Neutrophil (primary cell): ENCODE measurements at regions not wholly inside any gene's neighbourhood (a gene's known extent, or its start where the extent isn't known, plus 50 kb on each side); places are given as distances from the start of the nearest gene placed in this dataset.

ENCODE experiments used
- H3K27ac ChIP-seq: fragments of 200-600 bp; sonication (generic); 2 replicates; pipeline ENCODE4 v1.5.1; 2016; ENCODE audit warnings: mild to moderate bottlenecking, moderate library complexity
- H3K27me3 ChIP-seq: fragments of 200-600 bp; sonication (generic); 2 replicates; pipeline ENCODE4 v1.6.0; 2016; ENCODE audit warnings: mild to moderate bottlenecking
- H3K36me3 ChIP-seq: fragments of 200-600 bp; sonication (generic); 2 replicates; pipeline ENCODE4 v1.5.1; 2017
- H3K4me1 ChIP-seq, 2 experiments: fragments of 200-600 bp in 1 of 2; sonication (generic) in 1 of 2; 1 replicate in 1 of 2; 2 replicates in 1 of 2; pipeline versions ENCODE4 v1.5.1 to v1.6.1; 2013 to 2016; ENCODE audit warnings: low read depth in 1 of 2, low read length in 1 of 2, mild to moderate bottlenecking in 1 of 2, moderate library complexity in 1 of 2; ENCODE audit not compliant: control insufficient read depth in 1 of 2, insufficient read depth in 1 of 2
- H3K4me3 ChIP-seq, 2 experiments: fragments of 200-600 bp in 1 of 2; sonication (generic) in 1 of 2; 1 replicate in 1 of 2; 2 replicates in 1 of 2; pipeline ENCODE4 v1.5.1; 2013 to 2016; ENCODE audit warnings: low read depth in 1 of 2, low read length in 1 of 2, mild to moderate bottlenecking in 1 of 2, moderate library complexity in 1 of 2
- H3K9me3 ChIP-seq: fragments of 200-600 bp; sonication (generic); 2 replicates; pipeline ENCODE4 v1.5.1; 2016
- TF ChIP-seq, protein P1 (sequence below): fragments of 200-600 bp; sonication (generic); IDR thresholded peaks from 2 replicates; pipeline ENCODE4 v1.5.1; 2016; ENCODE audit warnings: antibody characterized with exemption

DNA sequence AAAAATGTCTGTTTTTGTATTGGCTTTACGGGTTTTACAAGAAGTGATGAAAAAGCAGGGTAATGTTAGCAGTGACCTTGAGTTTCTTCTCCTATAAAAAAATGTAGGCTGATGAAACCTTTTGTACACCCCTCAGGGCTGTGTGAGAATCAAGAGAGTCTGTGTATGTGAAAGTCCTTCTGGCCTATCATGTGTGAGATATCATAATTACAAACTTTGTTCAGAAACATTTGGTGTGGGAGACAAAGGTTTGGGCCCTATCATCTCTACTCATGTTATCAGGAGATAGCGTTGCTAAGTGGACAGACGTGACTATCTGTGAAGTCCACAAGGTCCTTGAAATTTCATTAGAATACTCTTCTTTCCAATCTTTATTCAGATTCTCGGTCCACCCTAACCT, 170.6 kb upstream of the HAND2 start:
- H3K27ac ChIP-seq: no peak overlapping the region
- H3K9me3 ChIP-seq: no peaks in the 10 kb centered on the region
- H3K4me1 ChIP-seq: no peaks in the 10 kb centered on the region
- no peaks in the 10 kb centered on the region for H3K36me3 ChIP-seq
- no peaks in the 10 kb centered on the region for H3K27me3 ChIP-seq
- no peak overlapping the region for H3K4me3 ChIP-seq
- TF ChIP-seq, protein P1, sequence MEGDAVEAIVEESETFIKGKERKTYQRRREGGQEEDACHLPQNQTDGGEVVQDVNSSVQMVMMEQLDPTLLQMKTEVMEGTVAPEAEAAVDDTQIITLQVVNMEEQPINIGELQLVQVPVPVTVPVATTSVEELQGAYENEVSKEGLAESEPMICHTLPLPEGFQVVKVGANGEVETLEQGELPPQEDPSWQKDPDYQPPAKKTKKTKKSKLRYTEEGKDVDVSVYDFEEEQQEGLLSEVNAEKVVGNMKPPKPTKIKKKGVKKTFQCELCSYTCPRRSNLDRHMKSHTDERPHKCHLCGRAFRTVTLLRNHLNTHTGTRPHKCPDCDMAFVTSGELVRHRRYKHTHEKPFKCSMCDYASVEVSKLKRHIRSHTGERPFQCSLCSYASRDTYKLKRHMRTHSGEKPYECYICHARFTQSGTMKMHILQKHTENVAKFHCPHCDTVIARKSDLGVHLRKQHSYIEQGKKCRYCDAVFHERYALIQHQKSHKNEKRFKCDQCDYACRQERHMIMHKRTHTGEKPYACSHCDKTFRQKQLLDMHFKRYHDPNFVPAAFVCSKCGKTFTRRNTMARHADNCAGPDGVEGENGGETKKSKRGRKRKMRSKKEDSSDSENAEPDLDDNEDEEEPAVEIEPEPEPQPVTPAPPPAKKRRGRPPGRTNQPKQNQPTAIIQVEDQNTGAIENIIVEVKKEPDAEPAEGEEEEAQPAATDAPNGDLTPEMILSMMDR: no peak

DNA sequence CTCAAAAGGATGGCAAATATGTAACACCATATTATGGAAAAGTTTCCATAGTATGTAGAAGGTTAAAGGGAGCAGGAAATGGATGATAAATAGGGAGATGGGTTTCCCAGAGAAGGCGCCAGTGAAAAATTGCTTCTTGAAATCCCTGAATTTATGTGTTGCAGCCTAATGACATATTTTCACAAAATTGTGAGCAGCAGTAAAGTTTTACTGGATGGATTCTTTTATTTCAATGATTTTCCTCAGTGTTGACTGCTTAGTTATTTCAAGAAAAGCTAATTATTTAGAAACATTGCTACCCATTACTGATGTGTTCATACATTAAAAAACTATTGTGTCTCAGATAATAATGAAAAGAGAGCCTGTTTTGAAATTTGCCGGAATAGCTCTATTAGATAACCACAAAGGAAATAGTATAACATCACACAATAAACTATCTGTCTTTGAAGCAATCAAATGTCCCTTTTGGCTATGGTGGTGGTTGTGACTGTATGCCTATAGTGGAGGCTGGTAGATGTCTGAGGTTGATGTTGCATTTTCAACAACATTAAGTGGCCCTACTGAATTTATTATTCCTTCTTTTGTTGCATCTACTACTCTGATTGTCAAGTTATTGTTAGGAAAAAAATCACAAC, 169.9 kb upstream of the HAND2 start:
- no peaks in the 10 kb centered on the region for H3K9me3 ChIP-seq
- TF ChIP-seq, protein P1: no peak
- no peak overlapping the region for H3K27ac ChIP-seq
- no peak overlapping the region for H3K4me3 ChIP-seq
- no peaks in the 10 kb centered on the region for H3K27me3 ChIP-seq
- no peaks in the 10 kb centered on the region for H3K4me1 ChIP-seq
- no peaks in the 10 kb centered on the region for H3K36me3 ChIP-seq

DNA sequence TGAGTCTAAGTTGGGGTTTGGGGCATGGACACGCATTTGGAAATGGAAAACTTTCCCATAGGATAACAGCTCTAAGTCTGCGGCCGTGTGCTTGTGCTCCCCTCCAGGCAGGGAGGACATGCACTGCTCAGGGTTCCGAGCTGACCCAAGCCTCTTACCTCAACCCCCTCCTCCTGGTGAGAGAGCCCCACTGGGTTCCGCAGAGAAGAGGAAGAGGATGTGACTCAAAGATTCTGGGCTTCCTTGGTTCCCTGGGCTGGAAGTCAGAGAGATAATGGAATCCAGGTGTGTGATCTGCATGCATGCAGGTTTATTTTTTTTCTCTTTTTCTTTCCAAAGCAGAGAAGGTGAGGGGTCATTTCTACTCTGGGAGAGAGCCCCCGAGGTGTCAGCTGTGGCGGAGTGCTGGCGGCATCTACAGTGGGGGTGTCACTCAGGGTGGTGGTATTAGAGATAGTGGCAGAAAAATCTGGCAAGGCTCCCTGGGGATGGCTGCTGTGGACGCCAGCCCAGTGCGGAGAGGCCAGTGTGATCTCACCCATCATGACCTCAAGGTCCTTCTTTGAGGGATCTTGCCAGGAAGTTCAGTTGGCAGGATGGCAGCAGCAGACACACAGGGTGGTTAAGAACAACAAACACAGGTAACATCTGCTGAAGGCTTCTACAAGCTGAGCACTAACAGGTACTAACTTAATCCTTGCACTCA, 168.7 kb upstream of the HAND2 start:
- Histone ChIP-seq H3K27ac (no peak overlapping the region), H3K9me3 (no peaks in the 10 kb centered on the region), H3K4me3 (no peak overlapping the region), H3K27me3 (no peaks in the 10 kb centered on the region), H3K4me1 (no peaks in the 10 kb centered on the region), H3K36me3 (no peaks in the 10 kb centered on the region)
- TF ChIP-seq, protein P1: no peak

DNA sequence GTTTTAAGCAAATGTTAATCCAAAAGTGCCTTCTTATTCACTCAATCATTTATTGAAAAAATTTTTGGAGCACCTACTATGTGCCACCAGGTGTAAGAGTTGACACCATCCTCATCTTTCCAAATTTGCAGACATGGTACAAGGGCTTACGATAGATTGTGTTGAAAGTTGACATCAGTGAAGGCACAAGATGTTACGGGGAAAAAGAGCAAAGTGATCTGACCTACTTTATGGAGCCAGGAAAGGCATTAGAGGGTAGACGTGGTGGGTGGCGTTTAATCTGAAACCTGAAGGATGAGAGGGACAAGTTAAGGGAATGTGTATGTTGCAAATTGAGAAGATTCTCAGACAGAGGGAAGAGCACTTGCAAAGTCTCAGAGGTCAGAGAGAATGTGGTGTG, 167.8 kb upstream of the HAND2 start:
- no peaks in the 10 kb centered on the region for H3K4me1 ChIP-seq
- no peak overlapping the region for H3K27ac ChIP-seq
- no peaks in the 10 kb centered on the region for H3K36me3 ChIP-seq
- H3K4me3 ChIP-seq: no peak overlapping the region
- TF ChIP-seq, protein P1: no peak
- no peaks in the 10 kb centered on the region for H3K27me3 ChIP-seq
- no peaks in the 10 kb centered on the region for H3K9me3 ChIP-seq

DNA sequence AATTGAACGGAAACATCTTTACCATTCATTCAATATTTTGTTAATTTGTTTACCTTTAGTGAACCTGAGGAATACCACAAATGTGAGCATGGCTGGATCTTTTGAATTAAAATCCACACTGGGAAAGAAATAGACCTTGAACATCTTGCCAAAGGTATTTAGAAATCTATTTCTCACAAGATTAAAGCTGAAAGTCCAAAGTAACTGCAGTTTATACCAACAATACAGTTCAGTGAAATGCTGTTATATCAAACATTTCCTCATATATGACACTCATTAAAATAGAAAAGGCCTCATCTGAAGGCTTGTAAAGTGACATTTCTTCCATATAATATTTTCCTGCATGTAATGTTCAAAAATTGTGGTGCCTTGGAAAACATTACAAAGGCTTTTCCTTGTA, 166.5 kb upstream of the HAND2 start:
- H3K27me3 ChIP-seq: no peaks in the 10 kb centered on the region
- H3K27ac ChIP-seq: no peak overlapping the region
- no peaks in the 10 kb centered on the region for H3K9me3 ChIP-seq
- H3K4me1 ChIP-seq: no peaks in the 10 kb centered on the region
- TF ChIP-seq, protein P1: no peak
- no peak overlapping the region for H3K4me3 ChIP-seq
- no peaks in the 10 kb centered on the region for H3K36me3 ChIP-seq
